ENCODE measurements at regions not wholly inside any gene's neighbourhood (a gene's known extent, or its start where the extent isn't known, plus 50 kb on each side); places are given as distances from the start of the nearest gene placed in this dataset.

DNA sequence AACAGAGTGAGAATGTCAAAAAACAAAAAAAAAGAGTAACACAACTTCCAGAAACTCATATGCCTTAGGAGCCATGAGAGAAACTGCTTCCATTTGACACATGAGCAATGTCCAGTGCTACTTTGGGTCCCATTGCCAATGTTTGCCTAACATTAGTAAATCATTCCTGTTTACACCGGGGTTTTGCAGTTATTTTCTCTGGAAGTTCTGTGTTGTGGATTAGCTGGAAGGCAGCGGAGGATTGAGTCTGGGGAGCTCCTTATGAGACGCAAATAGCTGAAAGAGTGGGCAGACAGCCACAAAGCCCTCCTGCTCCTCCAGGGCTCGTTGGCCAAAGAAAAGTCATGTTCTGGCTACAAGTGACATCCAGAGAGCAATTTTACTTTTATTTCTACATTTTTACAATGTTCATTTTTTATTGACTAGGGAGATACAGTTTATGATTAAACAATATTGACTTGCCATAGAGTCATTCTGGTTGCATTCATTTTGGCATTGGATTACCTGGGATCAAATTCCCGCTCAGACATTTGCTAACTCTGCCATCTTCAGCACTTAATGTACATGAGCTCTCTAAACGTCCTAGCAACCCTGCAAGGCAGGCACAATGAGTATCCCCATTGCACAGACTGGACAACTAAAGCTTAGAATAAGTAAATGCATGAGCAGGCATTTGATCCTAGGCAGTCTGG is 66.4 kb upstream of the GALNT2 start:
- TF ChIP-seq CTCF (IDR thresholded peaks at IDR 0.05) (no peak), POLR2A (IDR thresholded peaks at IDR 0.05) (no peak)

All from prostate gland (tissue), 2 donors.